ENCODE measurements at regions not wholly inside any gene's neighbourhood (a gene's known extent, or its start where the extent isn't known, plus 50 kb on each side); places are given as distances from the start of the nearest gene placed in this dataset.
"Not testable (repeated sequence)": the region's sequence is repeated elsewhere in the genome, so short reads cannot be mapped to it uniquely, and the experiment has no call there.

GRCh38 chr1:95659588-95659987, 425.6 kb downstream of the RWDD3 start:
- H3K27ac ChIP-seq: no peak overlapping the region
- TF ChIP-seq ZFX (IDR thresholded peaks at IDR 0.05; ENCODE audit: borderline replicate concordance) (no peak), CTCF (IDR thresholded peaks at IDR 0.05) (no peak)

GRCh38 chr1:95660736-95661135, 426.7 kb downstream of the RWDD3 start:
- H3K27ac ChIP-seq: no peak overlapping the region
- TF ChIP-seq CTCF (IDR thresholded peaks at IDR 0.05): no peak
- TF ChIP-seq ZFX (IDR thresholded peaks at IDR 0.05; ENCODE audit: borderline replicate concordance): no peak

- not testable (repeated sequence) for H3K27ac ChIP-seq
Observed at GRCh38 chr1:95663530-95663929, 429.5 kb downstream of the RWDD3 start.

- TF ChIP-seq CTCF (IDR thresholded peaks at IDR 0.05) (no peak), ZFX (IDR thresholded peaks at IDR 0.05; ENCODE audit: borderline replicate concordance) (no peak)
- H3K27ac ChIP-seq: no peak overlapping the region
Observed at GRCh38 chr1:95668165-95668564, 434.2 kb downstream of the RWDD3 start.

- H3K27ac ChIP-seq: not testable (repeated sequence)
Observed at GRCh38 chr1:95669638-95670037, 435.6 kb downstream of the RWDD3 start.

- TF ChIP-seq ZFX (IDR thresholded peaks at IDR 0.05; ENCODE audit: borderline replicate concordance) (no peak), CTCF (IDR thresholded peaks at IDR 0.05) (no peak)
- H3K27ac ChIP-seq: no peak overlapping the region
Observed at GRCh38 chr1:95671098-95671497, 437.1 kb downstream of the RWDD3 start.

GRCh38 chr1:95679262-95679661, 445.3 kb downstream of the RWDD3 start:
- no peak for TF ChIP-seq ZFX (IDR thresholded peaks at IDR 0.05; ENCODE audit: borderline replicate concordance)
- no peak overlapping the region for H3K27ac ChIP-seq

- no peak overlapping the region for H3K27ac ChIP-seq
- TF ChIP-seq CTCF (IDR thresholded peaks at IDR 0.05) (no peak), ZFX (IDR thresholded peaks at IDR 0.05; ENCODE audit: borderline replicate concordance) (no peak)
Observed at GRCh38 chr1:95685081-95685480, 451.1 kb downstream of the RWDD3 start.

- no peak for TF ChIP-seq CTCF (IDR thresholded peaks at IDR 0.05)
- no peak for TF ChIP-seq ZFX (IDR thresholded peaks at IDR 0.05; ENCODE audit: borderline replicate concordance)
Observed at GRCh38 chr1:95686217-95686616, 452.2 kb downstream of the RWDD3 start.

More at GRCh38 chr1:95686217-95686616, 452.2 kb downstream of the RWDD3 start:
- H3K27ac ChIP-seq: no peak overlapping the region
